Activated CD4-positive, alpha-beta T cell treated with anti-CD3 and anti-CD28 coated beads, Interleukin-2, amount 50 U/mL, for 48 hours (primary cell): ENCODE measurements at regions not wholly inside any gene's neighbourhood (a gene's known extent, or its start where the extent isn't known, plus 50 kb on each side); places are given as distances from the start of the nearest gene placed in this dataset.

Experiments
- DNase-seq, 2 experiments: peaks; one replicate each; pipeline ENCODE4 v3.0.0-alpha.2; 2020

DNA sequence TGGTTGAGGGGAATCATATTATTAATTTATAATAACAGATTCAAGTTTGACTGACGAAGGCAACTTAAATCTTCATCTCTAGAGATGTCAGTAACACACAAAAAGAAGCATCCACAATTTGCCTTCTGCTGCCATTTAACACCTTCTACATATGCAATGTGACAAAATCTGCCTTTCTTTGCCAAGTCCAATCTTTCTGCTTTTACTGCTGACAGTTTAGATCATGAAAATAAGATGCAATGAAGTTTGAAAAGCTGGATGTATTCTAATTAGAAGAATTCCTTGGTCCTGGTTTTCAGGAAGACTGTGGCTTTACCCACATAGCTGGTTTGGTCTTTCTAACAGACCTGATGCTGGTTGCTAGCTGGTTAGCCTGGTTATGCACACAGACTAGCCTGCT lies 178.9 kb downstream of the ACER2 start:
- no peak for DNase-seq

DNA sequence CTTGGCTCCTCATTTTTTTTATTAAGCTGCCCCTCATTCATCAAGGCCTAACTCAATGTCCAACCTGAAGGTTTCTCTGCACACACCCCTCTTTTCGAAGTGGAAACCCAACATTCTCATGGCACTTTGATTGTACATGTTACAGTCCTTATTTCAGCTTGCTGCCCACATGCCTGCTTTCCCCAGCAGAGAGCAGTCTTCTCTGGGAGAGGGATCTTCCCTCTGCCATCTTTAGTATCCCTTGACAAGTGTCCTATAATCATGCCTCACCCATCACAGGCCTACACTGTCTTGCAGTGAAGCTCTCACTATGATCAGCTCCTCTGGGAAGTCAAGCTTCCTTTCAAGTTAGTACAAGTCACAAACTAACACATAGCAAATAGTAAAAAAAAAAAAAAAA lies 175.1 kb downstream of the ACER2 start:
- DNase-seq = no peak

DNA sequence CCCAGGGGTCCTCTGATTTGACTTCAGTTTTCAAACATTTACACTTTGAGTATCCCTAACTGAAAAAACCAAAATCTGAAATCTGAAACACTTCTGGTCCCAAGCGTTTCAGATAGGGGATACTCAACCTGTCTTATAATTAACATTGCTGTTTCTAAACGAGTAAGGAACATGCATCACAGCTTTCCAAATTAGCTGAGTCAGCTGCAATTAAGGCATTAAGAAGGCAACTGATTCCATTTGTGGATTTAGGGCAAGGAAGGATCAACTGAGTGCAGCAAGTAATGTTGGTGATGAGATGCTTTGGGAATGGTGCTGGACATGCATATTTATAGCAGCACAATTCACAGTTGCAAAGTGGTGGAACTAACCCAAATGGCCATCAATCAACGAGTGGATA lies 168.6 kb downstream of the ACER2 start:
- no peak for DNase-seq

DNA sequence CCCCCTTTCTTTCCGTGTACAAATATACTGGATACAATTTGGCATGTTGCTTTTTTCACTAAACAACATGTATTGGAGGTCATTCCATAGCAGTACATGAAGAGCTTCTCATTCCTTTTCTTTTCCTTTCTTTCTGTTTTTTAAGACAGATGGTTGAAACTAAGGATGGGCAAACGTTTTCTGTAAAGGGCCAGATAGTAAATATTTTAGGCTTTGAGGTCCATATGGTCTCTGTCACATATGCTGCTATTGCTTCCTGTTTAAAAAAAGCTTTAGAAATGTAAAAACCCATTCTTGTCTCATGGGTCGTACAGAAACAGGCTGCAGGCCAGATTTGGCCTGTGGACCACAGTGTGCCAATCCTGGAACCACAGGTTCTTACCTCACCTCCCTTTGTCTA lies 160.1 kb downstream of the ACER2 start:
- no peak for DNase-seq

DNA sequence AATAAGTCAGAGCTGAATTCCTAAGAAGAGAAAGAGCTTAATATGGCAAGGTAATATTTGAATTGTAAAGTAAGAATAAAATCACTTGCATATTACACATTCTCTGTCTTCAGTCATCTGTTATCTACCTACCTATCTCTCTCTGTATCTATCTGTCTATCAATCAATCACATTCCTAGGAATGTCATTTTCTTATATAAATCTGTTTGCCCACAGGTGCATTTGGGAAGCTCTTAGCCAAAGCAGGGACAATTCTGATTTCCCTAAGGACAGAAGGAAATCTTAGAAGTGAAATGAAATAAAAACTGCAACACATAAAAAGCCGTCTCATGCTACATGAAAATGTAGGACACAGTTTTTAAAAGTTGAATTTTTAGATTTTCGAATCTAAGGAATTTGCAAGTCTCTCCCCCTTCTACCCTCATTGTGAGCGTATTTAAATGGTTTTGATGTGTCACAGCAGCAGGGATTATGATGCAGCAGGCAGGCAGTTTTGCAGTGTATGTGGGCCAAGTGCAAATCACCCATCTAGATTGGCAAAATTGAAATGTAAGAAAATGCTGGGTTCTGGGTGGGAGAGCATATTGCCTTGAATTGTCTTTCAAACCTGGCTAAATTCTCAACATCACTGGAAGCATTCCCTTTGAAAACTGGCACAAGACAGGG lies 155.7 kb downstream of the ACER2 start:
- no peak for DNase-seq

DNA sequence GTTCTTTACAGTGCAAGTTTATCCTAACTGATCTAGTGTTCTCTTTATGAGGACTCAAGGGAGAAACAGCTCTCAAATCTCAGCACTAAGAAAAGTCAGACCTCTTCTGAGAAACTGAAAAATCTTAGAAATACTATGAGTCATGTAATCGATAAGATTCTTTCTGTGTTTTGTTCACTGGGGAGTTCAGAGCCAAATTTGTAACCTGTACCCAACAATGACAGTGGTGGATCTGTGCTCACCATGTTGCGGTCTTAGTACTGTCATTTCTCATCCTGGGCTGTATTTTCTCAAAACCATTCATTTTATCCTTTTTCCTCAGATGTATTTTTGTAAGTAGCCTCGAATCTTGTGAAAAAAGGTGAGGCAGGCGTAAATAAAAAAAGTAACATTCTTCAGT lies 146.4 kb downstream of the ACER2 start:
- no peak for DNase-seq

DNA sequence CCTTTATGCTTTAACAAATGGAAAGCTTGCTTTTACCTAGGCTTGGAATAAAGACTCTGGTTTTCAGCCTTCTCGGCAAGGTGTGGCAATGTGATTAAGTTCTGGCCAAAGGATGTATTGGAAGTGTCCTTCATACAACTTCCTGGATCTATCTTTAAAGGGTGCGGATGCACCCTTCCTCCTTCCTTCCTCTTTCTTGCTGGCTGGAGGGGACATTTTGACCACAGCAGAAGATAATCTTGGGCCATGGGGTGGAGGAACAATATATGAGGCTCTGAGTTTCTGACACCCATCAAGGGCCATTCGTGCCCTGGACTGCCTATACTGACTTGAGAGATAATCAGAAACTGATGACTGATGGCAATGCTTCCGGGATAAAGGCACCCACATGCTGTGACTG lies 145.7 kb downstream of the ACER2 start:
- no peak for DNase-seq

DNA sequence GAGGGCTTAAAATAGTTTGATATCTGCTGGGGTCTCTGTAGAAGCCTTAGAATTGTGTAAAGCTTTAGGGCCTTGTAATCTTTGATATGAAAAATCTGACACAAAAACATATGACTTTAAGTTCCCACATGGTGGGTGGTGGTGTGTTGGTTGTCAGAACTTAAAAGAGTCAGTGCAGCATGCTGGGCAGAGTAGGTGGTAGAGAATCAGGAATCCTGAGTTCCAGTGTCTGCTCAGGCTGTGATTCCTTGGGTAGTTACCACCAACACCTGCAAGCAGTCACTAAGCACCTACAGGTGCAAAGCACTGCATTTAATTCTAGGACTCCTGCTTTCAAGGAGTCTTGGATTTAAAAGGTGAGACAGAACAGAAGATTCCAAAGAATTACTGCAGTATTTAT lies 144.6 kb downstream of the ACER2 start:
- no peak for DNase-seq

DNA sequence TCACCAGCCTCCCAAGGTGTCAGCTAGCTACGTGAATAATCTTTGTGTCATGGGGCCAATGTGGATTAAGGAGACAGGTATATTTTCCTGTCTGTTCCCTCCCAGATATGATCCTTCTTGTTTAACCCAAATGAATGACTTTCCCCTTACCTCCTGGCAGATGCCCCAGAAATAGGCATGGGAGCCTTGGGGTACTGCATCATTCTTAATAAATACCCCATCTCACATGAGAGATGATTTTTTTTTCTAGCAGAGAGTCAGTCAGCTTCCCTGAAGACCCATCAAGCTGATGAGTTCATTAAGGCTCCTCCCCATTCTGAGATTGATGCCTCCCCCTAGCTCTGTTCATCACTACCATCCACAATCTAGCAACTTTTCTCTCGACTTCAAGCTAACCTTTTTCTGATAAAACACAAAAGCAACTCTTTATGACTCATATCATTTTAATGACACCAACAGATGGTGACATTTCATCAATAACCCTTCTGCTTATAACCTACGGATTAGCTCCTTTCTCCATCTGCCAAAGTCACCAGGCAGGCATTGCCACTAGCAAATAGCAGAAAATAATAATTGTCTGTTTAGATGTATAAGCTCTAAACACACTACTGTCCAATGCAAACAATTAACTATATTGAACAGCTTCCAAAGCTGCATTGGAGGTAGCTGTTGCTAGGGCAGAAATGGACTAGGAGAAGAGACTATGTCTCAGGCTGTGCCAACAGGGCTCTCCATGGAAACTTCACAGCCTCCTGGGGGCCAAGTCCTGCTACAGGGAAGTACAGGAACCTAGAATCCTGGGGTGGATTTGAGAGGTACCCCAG lies 143.7 kb downstream of the ACER2 start:
- DNase-seq = no peak

DNA sequence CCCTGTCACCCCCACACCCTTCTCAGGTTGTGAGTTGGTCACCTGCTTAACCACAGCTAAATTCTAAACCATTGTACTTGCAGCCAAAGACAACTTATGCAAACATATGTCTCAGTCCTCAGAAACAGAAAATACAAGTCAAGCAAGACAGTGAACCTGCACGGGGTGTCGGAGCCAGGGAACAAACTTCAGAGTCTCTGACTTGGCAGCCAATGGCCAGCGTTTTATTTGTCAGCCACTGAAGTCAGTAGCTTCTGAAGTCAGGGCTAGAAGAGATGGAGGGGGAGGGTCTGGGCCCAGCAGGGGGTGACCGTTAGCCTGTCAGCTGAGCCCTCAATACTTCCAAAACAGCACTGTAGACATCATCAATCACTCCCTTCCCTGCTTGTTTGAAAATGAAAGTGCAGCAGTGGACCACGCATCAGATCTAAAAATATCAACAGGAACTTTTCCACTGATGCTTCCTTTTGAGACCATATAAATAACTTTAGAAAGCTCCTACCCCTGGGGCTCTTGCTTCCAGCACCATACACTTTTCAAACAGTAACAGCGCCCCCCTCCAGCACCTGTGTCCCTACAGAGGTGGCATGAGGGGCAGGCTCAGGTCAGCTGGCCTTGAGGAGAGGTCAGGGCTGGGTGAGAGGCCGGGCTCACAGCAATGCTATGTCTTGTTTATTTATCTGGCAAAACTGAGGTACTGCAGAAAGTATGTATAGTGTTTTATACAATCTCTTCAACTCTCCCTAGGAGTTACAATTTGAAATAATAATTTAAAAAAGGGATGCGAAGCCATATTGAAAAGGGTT lies 142.5 kb downstream of the ACER2 start:
- DNase-seq = no peak

DNA sequence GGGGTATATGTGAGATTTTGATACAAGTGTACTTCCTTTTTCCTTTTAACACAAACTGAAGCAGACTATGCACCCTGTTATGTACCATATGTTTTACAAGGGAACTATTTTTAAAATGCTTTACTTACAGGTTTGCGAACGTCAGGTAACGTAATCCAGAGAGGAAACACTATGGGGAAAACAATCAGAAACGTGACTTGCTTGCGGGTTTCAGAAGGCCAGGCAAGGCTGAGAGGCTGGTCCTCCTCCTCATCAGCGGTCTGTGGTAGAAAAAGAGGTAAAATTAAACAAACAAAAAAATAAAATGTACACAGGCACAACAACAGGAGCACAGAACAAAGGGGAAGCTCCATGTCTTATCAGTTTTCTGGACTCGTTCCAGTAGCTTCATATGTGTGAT lies 141.2 kb downstream of the ACER2 start:
- no peak for DNase-seq

DNA sequence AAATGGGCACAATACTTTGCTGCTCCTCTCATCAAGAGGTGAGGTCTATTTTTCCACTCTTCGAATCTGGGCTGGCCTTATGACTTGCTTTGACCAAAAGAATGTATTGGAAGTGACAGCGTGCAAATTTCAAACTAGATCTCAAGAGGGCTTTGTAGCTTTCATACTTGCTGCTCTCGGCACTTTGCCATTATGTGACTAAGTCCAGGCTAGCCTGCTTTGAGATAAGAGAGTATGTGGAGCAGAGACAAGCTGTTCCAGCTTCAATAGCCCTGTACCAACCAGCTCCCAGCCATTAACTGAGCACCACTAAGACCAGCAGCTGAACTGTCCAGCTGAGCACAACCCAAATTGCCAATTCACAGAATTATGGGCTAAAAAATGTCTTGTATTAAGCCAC lies 124.6 kb downstream of the ACER2 start:
- DNase-seq = no peak

DNA sequence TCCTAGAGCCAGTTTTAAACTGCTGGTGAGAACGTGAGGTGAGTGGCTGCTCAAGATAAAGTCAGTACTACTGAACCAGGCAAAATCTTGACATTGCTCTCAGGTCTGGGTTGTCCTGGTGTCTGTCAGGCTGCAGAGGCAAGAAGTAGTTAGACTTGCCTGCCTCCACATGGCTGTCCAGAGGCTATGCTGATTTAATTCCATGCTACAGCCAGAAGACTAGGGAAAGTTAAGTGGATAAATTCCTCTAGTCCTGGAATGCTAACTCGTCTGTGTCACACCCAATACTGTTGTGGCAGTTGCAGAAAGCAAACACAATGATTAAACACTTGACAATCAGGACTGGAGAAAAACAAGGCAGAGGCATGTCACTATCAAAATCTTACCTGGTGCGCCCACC lies 118.9 kb downstream of the ACER2 start:
- DNase-seq = no peak

DNA sequence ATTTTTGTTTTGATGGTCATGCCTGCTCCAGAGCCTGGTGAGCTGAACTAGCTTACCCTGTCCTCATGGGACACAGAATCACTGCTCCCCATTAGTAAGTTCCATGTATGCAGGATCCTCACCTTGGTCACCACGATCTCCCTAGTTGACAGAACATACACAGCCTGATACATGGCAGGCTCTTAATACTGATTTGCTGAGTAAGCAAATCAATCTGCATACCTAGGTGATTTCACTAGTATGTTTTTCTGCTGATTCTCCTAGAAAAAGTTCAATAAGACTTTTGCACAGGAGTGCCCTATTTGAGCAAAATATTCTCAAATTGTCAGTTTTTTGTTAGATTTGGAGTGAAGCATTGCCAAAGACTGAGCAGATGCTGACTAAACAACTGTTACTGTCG lies 113.7 kb downstream of the ACER2 start:
- DNase-seq = no peak

DNA sequence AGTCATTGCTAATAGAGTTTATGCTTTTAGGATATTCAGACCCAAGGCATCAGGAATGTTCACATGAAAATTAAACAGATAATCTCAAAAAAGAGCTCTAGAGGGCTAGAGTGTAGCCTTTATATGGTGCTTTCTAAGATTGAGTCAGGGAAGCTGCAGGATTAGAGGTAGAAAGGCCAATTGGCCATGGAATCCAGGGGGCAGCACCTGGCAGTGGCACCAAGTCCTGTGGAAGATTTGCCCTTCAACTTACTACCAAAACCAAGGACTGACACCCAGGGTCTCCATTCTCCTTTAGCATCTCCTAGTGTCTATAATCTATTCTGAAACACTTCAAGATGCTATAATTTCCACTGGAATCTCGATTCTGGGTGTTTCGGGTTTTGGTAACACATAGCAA lies 112.4 kb downstream of the ACER2 start:
- DNase-seq = no peak

DNA sequence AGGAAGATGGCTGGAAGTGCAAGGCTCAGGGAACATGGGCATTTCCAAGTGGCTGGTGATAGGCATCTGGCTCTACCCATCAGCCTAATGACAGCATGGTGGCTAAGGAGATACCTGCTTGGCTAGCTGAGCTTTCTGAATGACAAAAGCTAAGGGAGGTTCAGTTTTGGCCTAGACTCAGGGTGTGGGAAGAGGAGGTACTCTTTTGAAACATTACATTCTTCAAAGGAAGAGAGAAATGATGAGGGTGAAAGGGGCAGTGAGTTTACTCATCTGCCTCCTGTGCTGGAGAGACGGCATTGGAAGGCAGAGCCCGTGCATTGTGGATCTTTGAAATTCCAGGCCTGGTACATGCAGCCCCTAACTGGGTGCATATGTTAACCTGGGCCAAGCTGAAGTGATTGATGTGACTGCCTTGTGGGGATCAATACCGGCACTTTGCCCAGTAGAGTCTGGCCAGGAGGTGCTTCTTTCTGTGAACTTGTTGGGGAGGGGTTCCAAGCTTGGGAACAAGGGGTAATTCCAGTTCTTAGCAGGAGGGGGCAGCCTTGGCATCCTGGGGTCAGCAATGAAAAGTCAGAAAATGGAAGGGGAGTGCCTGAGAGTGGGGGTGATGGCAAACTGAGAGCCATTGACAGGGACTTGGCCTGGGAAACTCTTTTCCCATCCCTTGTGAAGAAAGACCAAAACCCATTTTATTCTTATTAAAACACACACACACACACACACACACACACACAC lies 108.6 kb downstream of the ACER2 start:
- peak; percentile 16 to 22 for DNase-seq

DNA sequence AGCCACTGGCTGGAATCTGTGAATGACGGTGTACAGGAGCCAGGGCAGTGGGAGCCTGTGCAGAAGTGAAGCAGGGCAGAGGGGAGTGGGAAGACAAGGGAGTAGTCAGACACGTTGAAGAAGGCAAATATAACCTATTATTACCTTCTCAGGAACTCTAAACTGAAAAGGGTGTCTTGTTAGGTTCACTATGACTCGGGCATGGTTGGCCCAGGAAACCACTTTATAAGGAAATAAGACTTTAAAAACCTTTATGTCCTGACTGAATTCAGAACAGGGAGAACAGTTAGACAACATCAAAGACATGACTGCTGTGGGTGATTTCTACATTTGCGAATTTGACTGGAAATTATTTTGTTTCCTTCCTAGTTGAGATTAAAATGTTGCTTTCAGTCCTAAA lies 107.5 kb downstream of the ACER2 start:
- no peak for DNase-seq

DNA sequence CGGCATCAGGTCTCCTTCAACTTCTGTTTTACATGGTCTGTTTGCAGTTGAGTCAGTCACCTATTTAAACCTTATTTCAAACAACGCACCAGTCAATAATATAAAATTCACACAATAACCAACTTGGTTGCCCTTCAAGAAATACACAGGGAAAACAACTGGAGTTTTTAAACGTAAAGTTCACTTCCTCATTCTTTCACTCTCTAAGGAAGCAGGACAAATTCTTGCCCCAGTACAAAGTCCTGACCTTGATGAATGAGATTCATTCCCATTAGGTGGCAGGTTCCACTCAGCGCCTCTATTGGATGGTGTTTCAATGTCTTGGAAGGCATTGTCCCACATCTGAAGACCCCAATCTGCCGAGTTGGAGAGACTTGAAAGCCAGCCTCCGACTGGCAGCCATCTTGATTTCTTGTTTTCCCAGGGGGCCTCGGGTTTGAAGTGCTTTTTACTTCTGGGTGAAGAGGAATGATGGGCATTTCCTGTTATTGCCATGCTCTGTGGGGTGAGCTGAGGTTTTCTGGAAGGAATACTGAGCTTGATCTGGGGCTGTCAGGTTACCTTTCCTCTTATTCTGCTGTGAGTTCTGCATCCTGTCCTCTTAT lies 105.0 kb downstream of the ACER2 start:
- no peak for DNase-seq

DNA sequence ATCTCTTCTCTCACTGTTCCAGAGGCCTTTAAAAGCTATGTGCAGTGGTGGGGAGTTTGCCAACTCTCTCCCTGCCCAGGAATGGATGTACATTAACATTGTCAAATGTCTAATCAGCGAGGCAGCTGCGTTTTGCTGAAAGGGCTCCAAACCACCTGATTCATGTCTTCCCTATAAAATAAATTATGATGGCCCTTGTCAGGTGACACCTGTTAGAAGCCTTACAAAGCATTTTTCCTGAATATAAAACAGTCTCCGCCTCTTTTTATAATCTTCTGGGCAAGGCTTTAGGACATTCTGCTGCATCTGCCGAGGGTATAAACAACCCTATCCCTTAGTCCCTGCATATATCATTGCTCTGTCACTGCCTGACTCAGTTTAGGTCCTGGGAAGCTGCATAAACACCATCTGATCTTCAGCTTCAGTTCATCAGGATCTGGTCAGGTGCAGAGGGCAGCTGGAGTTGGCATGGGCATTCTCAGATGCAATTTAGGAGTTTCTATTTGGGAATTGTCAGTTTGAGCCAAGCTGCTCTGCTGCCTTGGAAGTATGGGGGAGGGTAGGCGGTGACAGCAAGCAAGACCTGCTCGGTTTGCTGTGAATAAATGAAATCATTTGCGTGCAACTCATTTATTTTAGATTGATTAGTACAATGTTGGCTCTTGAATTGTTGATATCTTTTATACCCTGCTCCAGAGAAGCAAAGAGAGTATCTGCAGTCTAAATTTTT lies 103.5 kb downstream of the ACER2 start:
- no peak for DNase-seq

DNA sequence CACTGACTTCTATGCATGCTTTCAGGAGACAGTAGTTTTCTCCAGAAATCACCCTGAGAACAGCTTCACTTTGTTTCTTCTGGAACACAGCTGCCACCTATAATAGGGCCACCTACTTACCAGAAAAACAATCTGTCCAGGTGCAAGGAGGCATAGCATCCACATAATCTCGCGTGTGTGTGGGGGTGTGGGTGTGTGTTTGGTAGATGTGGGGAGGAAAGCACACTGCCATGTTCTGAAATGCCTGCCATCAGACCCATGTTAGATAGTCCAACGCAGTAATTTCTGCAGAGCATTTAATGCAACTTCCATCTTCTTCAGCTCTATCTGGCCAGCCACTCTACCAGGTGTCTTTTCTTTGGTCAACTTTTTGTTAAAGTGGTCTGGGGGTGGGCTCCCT lies 102.9 kb downstream of the ACER2 start:
- no peak for DNase-seq

DNA sequence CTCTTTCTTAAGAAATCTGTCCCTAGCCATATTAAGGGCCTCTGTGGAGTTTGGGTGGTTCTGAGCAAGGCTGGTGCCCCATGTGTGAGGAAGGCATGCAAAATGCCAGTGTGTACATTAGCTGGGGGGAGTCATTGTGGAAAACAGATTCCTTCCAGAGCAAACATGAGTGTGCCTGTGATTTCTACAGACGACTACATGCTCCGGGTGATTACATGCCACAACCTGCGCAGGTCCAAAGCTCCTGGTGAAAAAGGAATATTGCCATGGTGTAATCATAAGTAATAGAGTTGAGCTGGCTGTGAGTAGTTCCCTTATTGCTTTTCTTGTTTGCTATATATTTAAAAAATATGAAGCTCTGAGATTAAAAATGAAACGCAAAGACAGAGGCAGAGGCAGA lies 102.1 kb downstream of the ACER2 start:
- DNase-seq = no peak
